ENCODE measurements at regions not wholly inside any gene's neighbourhood (a gene's known extent, or its start where the extent isn't known, plus 50 kb on each side); places are given as distances from the start of the nearest gene placed in this dataset.

- H3K36me3 Mint-ChIP-seq (ENCODE audit: insufficient read depth in 1 of 3, low read depth in 3 of 3) = no peaks in the 10 kb centered on the region; a peak in 1 of 7 replicates
- Histone ChIP-seq H2BK5ac (ENCODE audit: insufficient read length, low read length) (no peak overlapping the region), H3K79me2 (ENCODE audit: insufficient read depth, low read length) (no peaks in the 10 kb centered on the region), H3K18ac (ENCODE audit: insufficient read length, low read depth, low read length) (no peak overlapping the region), H3K23ac (ENCODE audit: insufficient read length, low read depth, low read length) (no peak overlapping the region), H2BK12ac (ENCODE audit: insufficient read length, low read depth, low read length) (no peak overlapping the region), H3K4me2 (ENCODE audit: insufficient read depth, insufficient read length, low read length) (no peak overlapping the region), H2AFZ (ENCODE audit: low read length) (no peak overlapping the region), H2BK120ac (ENCODE audit: low read depth, low read length, poor library complexity, severe bottlenecking) (no peak overlapping the region), H2AK5ac (ENCODE audit: insufficient read length, low read length) (no peak overlapping the region), H3K79me1 (ENCODE audit: insufficient read depth, low read depth, low read length, poor library complexity, severe bottlenecking) (no peaks in the 10 kb centered on the region), H3T11ph (ENCODE audit: low read length) (no peak overlapping the region), H3K56ac (ENCODE audit: insufficient read length, low read depth, low read length) (no peak overlapping the region), H3K4me1 (ENCODE audit: insufficient read depth, low read length) (no peaks in the 10 kb centered on the region; the same call in 1 of the 2 replicates), H4K20me1 (ENCODE audit: control insufficient read depth, insufficient read depth, insufficient read length) (no peaks in the 10 kb centered on the region), H3K9ac (ENCODE audit: extremely low read depth, insufficient read length, low read length) (no peak overlapping the region), H2BK20ac (ENCODE audit: low read depth, low read length, poor library complexity, severe bottlenecking) (no peak overlapping the region), H3K4ac (ENCODE audit: low read depth, low read length) (no peak overlapping the region), H3K23me2 (ENCODE audit: insufficient read length, low read depth, low read length, poor library complexity, severe bottlenecking) (no peaks in the 10 kb centered on the region), H4K91ac (ENCODE audit: insufficient read length, low read depth, low read length) (no peak overlapping the region), H4K8ac (replicated peaks; ENCODE audit: insufficient read length, low read depth, low read length) (no peak overlapping the region), H2BK15ac (ENCODE audit: low read depth, low read length) (no peak overlapping the region), H4K5ac (ENCODE audit: insufficient read length, low read depth, low read length) (no peak overlapping the region), H3K9me3 (ENCODE audit: control insufficient read depth, low read depth, low read length) (no peaks in the 10 kb centered on the region), H3K27me3 (ENCODE audit: insufficient read depth, low read length) (no peaks in the 10 kb centered on the region), H3K27ac (ENCODE audit: insufficient read length, low read depth, low read length) (no peak overlapping the region), H3K14ac (ENCODE audit: insufficient read depth, low read length) (no peak overlapping the region)
- H3K4me3 Mint-ChIP-seq = no peak overlapping the region
- TF ChIP-seq CTCF (conservative IDR thresholded peaks at IDR 0.05) = no peak
- WGBS (ENCODE audit: extremely low coverage, insufficient read length, low lambda C conversion rate) = no CpG with 5 or more reads among the region's 3 CpGs
- H3K27ac Mint-ChIP-seq = no peak overlapping the region
- no peaks in the 10 kb centered on the region; the same call in 1 of the 2 replicates for H3K27me3 Mint-ChIP-seq (ENCODE audit: low read depth)
- no peaks in the 10 kb centered on the region; a peak in 1 of 5 replicates for H3K9me3 Mint-ChIP-seq
- DNase-seq = no peak
- no peaks in the 10 kb centered on the region for H3K4me1 Mint-ChIP-seq
These were observed 123.6 kb upstream of the CPEB2 start for GRCh38 chr4:14878681-14879080.

Measured in H9 (cell line).